ENCODE measurements at regions not wholly inside any gene's neighbourhood (a gene's known extent, or its start where the extent isn't known, plus 50 kb on each side); places are given as distances from the start of the nearest gene placed in this dataset.

DNA sequence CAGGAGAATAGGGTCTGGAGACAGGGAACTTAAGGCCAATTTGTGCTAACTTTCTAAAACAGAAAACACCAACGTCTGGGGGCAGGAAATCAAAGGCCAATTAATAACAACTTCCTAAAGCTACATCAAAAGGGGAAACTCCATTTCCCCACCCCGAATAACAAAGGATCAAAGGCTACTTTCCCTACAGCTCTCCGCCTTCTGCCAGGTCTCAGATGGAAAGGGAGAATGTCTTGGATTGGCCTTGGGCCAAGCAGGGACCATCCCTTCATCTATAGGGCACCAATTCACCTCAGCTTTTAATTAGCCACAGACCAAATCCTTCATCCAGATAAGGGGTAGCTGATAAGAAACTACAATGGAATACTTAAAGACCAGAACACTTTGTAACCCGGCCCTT, 116.9 kb upstream of the ZKSCAN2 start:
- no peak overlapping the region for H3K4me3 ChIP-seq (ENCODE audit: low read length)
- H3K9me3 ChIP-seq (ENCODE audit: low read length) = no peaks in the 10 kb centered on the region
- H3K9ac ChIP-seq (ENCODE audit: low read length) = no peak overlapping the region
- no peak overlapping the region for H3K27ac ChIP-seq (ENCODE audit: low read length)
- H2AFZ ChIP-seq (ENCODE audit: low read depth, low read length) = no peak overlapping the region
- no peak for TF ChIP-seq RAD21 (conservative IDR thresholded peaks at IDR 0.05)
- H3K9me2 ChIP-seq (ENCODE audit: insufficient read depth, low read length) = no peaks in the 10 kb centered on the region
- no peaks in the 10 kb centered on the region for H3K27me3 ChIP-seq (ENCODE audit: insufficient read depth, low read depth, low read length)
- no peaks in the 10 kb centered on the region for H4K20me1 ChIP-seq (ENCODE audit: insufficient read depth)
- H3K79me2 ChIP-seq (replicated peaks; ENCODE audit: insufficient read depth, low read length) = no peaks in the 10 kb centered on the region
- no peaks in the 10 kb centered on the region for H3F3A ChIP-seq (ENCODE audit: insufficient read depth, low read length, poor library complexity, severe bottlenecking)
- no peaks in the 10 kb centered on the region for H3K36me3 ChIP-seq (ENCODE audit: insufficient read depth, low read length)
- no peak overlapping the region for H3K4me2 ChIP-seq (ENCODE audit: low read length)

DNA sequence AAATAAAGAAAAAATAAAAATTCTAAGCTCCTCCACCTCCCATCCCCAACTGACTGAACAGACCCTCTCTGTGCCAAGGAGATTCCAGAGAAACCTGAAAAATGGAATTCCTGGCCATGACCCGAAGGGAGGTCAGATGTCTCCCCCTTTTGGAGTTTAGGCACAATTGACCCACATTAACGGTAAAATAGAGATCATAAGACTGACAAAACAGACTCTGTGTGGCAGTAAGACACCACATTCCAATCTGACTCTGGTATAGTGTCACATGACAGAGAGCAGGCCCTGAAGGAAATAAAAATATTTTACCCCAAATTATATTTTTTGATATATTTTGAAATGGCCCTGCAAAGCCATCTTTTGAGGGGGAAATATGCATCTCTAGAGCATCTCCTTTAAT, 115.1 kb upstream of the ZKSCAN2 start:
- Histone ChIP-seq H3K4me2 (ENCODE audit: low read length) (no peak overlapping the region), H3K27ac (ENCODE audit: low read length) (no peak overlapping the region), H3K4me3 (ENCODE audit: low read length) (no peak overlapping the region), H3K9me2 (ENCODE audit: insufficient read depth, low read length) (no peaks in the 10 kb centered on the region), H3K36me3 (ENCODE audit: insufficient read depth, low read length) (no peaks in the 10 kb centered on the region), H2AFZ (ENCODE audit: low read depth, low read length) (no peak overlapping the region), H3K9ac (ENCODE audit: low read length) (no peak overlapping the region), H4K20me1 (ENCODE audit: insufficient read depth) (no peaks in the 10 kb centered on the region), H3K79me2 (replicated peaks; ENCODE audit: insufficient read depth, low read length) (no peaks in the 10 kb centered on the region), H3K9me3 (ENCODE audit: low read length) (no peaks in the 10 kb centered on the region), H3K27me3 (ENCODE audit: insufficient read depth, low read depth, low read length) (no peaks in the 10 kb centered on the region), H3F3A (ENCODE audit: insufficient read depth, low read length, poor library complexity, severe bottlenecking) (no peaks in the 10 kb centered on the region)
- TF ChIP-seq RAD21 (conservative IDR thresholded peaks at IDR 0.05) (no peak), SMC3 (conservative IDR thresholded peaks at IDR 0.05; ENCODE audit: poor library complexity) (no peak)
- TF ChIP-seq, protein P1, sequence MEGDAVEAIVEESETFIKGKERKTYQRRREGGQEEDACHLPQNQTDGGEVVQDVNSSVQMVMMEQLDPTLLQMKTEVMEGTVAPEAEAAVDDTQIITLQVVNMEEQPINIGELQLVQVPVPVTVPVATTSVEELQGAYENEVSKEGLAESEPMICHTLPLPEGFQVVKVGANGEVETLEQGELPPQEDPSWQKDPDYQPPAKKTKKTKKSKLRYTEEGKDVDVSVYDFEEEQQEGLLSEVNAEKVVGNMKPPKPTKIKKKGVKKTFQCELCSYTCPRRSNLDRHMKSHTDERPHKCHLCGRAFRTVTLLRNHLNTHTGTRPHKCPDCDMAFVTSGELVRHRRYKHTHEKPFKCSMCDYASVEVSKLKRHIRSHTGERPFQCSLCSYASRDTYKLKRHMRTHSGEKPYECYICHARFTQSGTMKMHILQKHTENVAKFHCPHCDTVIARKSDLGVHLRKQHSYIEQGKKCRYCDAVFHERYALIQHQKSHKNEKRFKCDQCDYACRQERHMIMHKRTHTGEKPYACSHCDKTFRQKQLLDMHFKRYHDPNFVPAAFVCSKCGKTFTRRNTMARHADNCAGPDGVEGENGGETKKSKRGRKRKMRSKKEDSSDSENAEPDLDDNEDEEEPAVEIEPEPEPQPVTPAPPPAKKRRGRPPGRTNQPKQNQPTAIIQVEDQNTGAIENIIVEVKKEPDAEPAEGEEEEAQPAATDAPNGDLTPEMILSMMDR (IDR thresholded peaks at IDR 0.05; ENCODE audit: poor library complexity, severe bottlenecking) = peak; percentile 10

DNA sequence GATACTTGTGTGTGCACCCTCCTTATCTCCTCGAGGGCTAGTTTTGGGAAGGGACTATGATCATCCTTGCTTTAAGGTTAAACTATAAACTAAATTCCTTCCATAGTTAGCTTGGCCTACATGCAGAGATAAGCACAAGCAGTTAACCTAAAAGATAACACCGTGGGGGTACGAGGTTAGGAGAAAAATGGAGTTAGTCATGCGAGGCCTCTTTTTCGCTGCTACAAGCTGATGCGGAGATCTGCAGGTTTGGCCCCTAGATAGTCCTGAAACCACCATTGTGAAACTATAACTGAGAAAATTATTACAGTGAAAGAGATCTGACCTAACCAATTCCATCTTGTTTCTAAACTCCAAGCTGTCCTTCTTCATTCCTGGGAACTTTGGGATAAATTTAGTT, 113.7 kb upstream of the ZKSCAN2 start:
- Histone ChIP-seq H3K9me2 (ENCODE audit: insufficient read depth, low read length) (no peaks in the 10 kb centered on the region), H3K4me2 (ENCODE audit: low read length) (no peak overlapping the region), H3K79me2 (replicated peaks; ENCODE audit: insufficient read depth, low read length) (no peaks in the 10 kb centered on the region), H3K9me3 (ENCODE audit: low read length) (no peaks in the 10 kb centered on the region), H3K27me3 (ENCODE audit: insufficient read depth, low read depth, low read length) (no peaks in the 10 kb centered on the region), H3K36me3 (ENCODE audit: insufficient read depth, low read length) (no peaks in the 10 kb centered on the region), H2AFZ (ENCODE audit: low read depth, low read length) (no peak overlapping the region), H3F3A (ENCODE audit: insufficient read depth, low read length, poor library complexity, severe bottlenecking) (no peaks in the 10 kb centered on the region), H3K4me3 (ENCODE audit: low read length) (no peak overlapping the region), H3K27ac (ENCODE audit: low read length) (no peak overlapping the region), H3K9ac (ENCODE audit: low read length) (no peak overlapping the region), H4K20me1 (ENCODE audit: insufficient read depth) (no peaks in the 10 kb centered on the region)
- TF ChIP-seq, protein P1 (IDR thresholded peaks at IDR 0.05; ENCODE audit: poor library complexity, severe bottlenecking) = no peak
- TF ChIP-seq EZH2 (IDR thresholded peaks at IDR 0.05; ENCODE audit: borderline replicate concordance, insufficient read depth, low read length, poor library complexity, severe bottlenecking) (no peak), POLR2AphosphoS5 (IDR thresholded peaks at IDR 0.05) (no peak), RAD21 (conservative IDR thresholded peaks at IDR 0.05) (no peak), SMC3 (conservative IDR thresholded peaks at IDR 0.05; ENCODE audit: poor library complexity) (no peak), TAF1 (IDR thresholded peaks at IDR 0.05; ENCODE audit: low read depth) (no peak)

Data from neural cell (in vitro differentiated cells).